WERI-Rb-1 (cell line): ENCODE measurements at regions not wholly inside any gene's neighbourhood (a gene's known extent, or its start where the extent isn't known, plus 50 kb on each side); places are given as distances from the start of the nearest gene placed in this dataset.

ENCODE experiments used
- DNase-seq: peaks from one replicate; pipeline ENCODE4 v3.0.0-alpha.2; 2020
- H3K27ac ChIP-seq: fragments of 250-450 bp; sonication (Bioruptor Pico); 2 replicates; pipeline ENCODE4 v1.5.1; 2020; ENCODE audit warnings: mild to moderate bottlenecking, moderate library complexity
- H3K27me3 ChIP-seq: fragments of 250-450 bp; sonication (Bioruptor Pico); 2 replicates; pipeline ENCODE4 v1.5.1; 2021; ENCODE audit warnings: mild to moderate bottlenecking, low read depth, moderate library complexity; ENCODE audit not compliant: insufficient read depth, severe bottlenecking
- H3K36me3 ChIP-seq: fragments of 250-450 bp; sonication (Bioruptor Pico); 2 replicates; pipeline ENCODE4 v1.5.1; 2020; ENCODE audit warnings: mild to moderate bottlenecking, moderate library complexity
- H3K4me3 ChIP-seq: 2 replicates; pipeline ENCODE4 v1.5.1; 2011; ENCODE audit warnings: low read depth, mild to moderate bottlenecking, control low read depth, low read length
- H3K9me3 ChIP-seq: fragments of 250-450 bp; sonication (Bioruptor Pico); 2 replicates; pipeline ENCODE4 v1.5.1; 2021; ENCODE audit warnings: mild to moderate bottlenecking, moderate library complexity; ENCODE audit not compliant: severe bottlenecking
- TF ChIP-seq, protein P1 (sequence below): IDR thresholded peaks from 2 replicates; pipeline ENCODE4 v1.5.1; 2011; ENCODE audit warnings: low read depth, mild to moderate bottlenecking, control low read depth, inconsistent platforms, low read length

- Histone ChIP-seq H3K4me3 (no peak overlapping the region), H3K9me3 (peaks cover 3% of the 10 kb centered on the region), H3K27ac (no peak overlapping the region), H3K27me3 (no peaks in the 10 kb centered on the region), H3K36me3 (no peaks in the 10 kb centered on the region)
- no peak for DNase-seq
- TF ChIP-seq, protein P1, sequence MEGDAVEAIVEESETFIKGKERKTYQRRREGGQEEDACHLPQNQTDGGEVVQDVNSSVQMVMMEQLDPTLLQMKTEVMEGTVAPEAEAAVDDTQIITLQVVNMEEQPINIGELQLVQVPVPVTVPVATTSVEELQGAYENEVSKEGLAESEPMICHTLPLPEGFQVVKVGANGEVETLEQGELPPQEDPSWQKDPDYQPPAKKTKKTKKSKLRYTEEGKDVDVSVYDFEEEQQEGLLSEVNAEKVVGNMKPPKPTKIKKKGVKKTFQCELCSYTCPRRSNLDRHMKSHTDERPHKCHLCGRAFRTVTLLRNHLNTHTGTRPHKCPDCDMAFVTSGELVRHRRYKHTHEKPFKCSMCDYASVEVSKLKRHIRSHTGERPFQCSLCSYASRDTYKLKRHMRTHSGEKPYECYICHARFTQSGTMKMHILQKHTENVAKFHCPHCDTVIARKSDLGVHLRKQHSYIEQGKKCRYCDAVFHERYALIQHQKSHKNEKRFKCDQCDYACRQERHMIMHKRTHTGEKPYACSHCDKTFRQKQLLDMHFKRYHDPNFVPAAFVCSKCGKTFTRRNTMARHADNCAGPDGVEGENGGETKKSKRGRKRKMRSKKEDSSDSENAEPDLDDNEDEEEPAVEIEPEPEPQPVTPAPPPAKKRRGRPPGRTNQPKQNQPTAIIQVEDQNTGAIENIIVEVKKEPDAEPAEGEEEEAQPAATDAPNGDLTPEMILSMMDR, result no peak
Observed at GRCh38 chr1:9419369-9420041, 119.8 kb upstream of the SLC25A33 start.

- Histone ChIP-seq H3K27ac (no peak overlapping the region), H3K9me3 (peaks cover 3% of the 10 kb centered on the region), H3K36me3 (no peaks in the 10 kb centered on the region), H3K4me3 (no peak overlapping the region), H3K27me3 (no peaks in the 10 kb centered on the region)
- TF ChIP-seq, protein P1, result no peak
- DNase-seq, result no peak
Observed at GRCh38 chr1:9420835-9421532, 118.3 kb upstream of the SLC25A33 start.

- no peak for DNase-seq
- Histone ChIP-seq H3K4me3 (no peak overlapping the region), H3K36me3 (no peaks in the 10 kb centered on the region), H3K27ac (no peak overlapping the region), H3K9me3 (peaks cover 3% of the 10 kb centered on the region), H3K27me3 (no peaks in the 10 kb centered on the region)
- TF ChIP-seq, protein P1, result no peak
Observed at GRCh38 chr1:9421533-9421873, 117.8 kb upstream of the SLC25A33 start.

DNA sequence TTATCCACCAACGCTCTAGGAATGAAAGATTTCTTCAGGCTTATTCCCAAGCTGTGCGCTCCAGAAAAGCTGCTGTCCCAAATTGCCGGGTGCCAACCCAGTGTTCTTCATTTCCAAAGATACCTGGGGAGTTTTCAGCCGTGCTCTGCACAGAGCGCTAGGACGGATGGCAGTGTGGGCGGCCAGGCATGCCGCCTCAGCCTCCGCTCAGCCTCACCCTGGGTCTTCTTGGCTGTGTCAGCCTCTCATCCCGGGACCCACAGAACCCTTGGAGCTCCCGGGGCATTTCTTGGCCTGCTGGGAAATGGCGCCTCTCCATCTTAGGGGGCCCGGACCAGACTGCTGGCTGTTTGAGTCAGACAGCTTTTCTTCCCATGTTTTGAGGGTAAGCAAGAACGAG, 116.9 kb upstream of the SLC25A33 start:
- peaks cover 3% of the 10 kb centered on the region for H3K9me3 ChIP-seq
- TF ChIP-seq, protein P1, result no peak
- H3K4me3 ChIP-seq, result no peak overlapping the region
- H3K27ac ChIP-seq, result peak overlapping the region; percentile 78
- H3K36me3 ChIP-seq, result no peaks in the 10 kb centered on the region
- H3K27me3 ChIP-seq, result no peaks in the 10 kb centered on the region
- DNase-seq, result no peak

DNA sequence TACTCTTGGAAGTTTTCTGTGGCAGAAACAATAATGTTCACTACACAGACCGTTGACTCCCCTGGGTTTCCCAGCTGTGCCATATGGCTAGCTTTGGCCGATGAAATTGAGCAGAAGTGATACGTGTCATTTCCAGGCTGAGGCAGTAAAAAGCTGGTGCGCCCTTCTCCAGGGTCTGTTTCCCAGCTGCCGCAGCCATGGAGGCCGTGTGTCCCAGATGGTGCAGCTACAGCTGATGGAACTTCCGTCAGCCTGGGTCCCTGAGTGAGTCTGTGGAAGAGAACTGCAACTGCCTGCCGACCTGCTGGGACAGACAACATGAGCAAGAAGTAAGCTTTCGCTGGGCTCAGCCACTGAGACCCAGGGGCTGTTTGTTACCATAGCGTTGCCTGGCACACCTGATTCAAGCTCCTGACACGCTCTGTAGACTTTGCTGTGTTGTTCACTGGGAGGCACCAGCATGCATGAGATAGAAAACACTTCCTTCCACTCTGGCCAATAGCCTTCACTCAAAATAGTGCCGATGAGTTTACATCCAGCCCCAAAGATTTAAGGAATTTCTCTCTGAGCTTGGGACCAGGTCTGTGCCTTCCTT, 116.3 kb upstream of the SLC25A33 start:
- Histone ChIP-seq H3K4me3 (no peak overlapping the region), H3K27me3 (no peaks in the 10 kb centered on the region), H3K36me3 (no peaks in the 10 kb centered on the region), H3K9me3 (peaks cover 3% of the 10 kb centered on the region), H3K27ac (peak overlapping the region; percentile 78)
- TF ChIP-seq, protein P1, result no peak
- DNase-seq, result peak; percentile 54
